Panc1 (cell line): ENCODE measurements at regions not wholly inside any gene's neighbourhood (a gene's known extent, or its start where the extent isn't known, plus 50 kb on each side); places are given as distances from the start of the nearest gene placed in this dataset.

Experiments used
- POLR2AphosphoS5 ChIP-seq: IDR thresholded peaks from 2 replicates; pipeline ENCODE4 v1.6.1; 2012; ENCODE audit warnings: mild to moderate bottlenecking, low read depth, low read length, moderate library complexity
- SIN3A ChIP-seq: IDR thresholded peaks from 2 replicates; pipeline ENCODE4 v1.6.1; 2012; ENCODE audit warnings: low read depth, mild to moderate bottlenecking, low read length, moderate library complexity, borderline replicate concordance; ENCODE audit not compliant: insufficient read depth
- TCF7L2 ChIP-seq: IDR thresholded peaks from 2 replicates; pipeline ENCODE4 v1.6.1; 2011; ENCODE audit warnings: mild to moderate bottlenecking, low read depth, low read length, inconsistent platforms
- TF ChIP-seq, protein P1 (sequence below), 2 experiments: IDR thresholded peaks; 2 replicates each; pipeline ENCODE4 v1.6.1; 2011 to 2012; ENCODE audit warnings: low read depth in 2 of 2, control low read depth in 1 of 2, low read length in 1 of 2, mild to moderate bottlenecking in 1 of 2, moderate library complexity in 1 of 2; ENCODE audit not compliant: insufficient read depth in 1 of 2
- TF ChIP-seq, protein P2 (sequence below): fragments of 450-650 bp; IDR thresholded peaks from 2 replicates; pipeline ENCODE4 v1.5.1; 2017; ENCODE audit warnings: mild to moderate bottlenecking

DNA sequence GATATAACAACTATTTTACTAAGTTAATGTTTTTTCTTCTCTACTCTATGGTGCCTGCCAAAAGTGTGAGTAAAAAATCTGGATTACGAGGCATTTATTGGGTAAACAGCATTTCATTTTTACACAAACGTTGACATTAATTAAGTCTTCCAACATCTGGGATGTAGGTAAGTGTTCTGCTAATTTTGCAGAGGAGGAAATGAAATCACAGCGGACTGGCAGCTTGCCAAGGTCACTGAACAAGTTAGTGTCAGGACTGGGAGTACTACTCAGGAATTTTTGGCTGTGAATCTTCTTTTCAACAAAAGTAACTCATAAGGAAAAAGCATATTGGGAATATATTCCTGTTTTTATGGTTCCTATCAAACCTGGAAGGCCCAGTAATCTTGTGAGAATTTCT is 612.1 kb upstream of the FZD8 start:
- TF ChIP-seq, protein P1, sequence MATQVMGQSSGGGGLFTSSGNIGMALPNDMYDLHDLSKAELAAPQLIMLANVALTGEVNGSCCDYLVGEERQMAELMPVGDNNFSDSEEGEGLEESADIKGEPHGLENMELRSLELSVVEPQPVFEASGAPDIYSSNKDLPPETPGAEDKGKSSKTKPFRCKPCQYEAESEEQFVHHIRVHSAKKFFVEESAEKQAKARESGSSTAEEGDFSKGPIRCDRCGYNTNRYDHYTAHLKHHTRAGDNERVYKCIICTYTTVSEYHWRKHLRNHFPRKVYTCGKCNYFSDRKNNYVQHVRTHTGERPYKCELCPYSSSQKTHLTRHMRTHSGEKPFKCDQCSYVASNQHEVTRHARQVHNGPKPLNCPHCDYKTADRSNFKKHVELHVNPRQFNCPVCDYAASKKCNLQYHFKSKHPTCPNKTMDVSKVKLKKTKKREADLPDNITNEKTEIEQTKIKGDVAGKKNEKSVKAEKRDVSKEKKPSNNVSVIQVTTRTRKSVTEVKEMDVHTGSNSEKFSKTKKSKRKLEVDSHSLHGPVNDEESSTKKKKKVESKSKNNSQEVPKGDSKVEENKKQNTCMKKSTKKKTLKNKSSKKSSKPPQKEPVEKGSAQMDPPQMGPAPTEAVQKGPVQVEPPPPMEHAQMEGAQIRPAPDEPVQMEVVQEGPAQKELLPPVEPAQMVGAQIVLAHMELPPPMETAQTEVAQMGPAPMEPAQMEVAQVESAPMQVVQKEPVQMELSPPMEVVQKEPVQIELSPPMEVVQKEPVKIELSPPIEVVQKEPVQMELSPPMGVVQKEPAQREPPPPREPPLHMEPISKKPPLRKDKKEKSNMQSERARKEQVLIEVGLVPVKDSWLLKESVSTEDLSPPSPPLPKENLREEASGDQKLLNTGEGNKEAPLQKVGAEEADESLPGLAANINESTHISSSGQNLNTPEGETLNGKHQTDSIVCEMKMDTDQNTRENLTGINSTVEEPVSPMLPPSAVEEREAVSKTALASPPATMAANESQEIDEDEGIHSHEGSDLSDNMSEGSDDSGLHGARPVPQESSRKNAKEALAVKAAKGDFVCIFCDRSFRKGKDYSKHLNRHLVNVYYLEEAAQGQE (IDR thresholded peaks at IDR 0.05; ENCODE audit: insufficient read depth in 1 of 2, low read depth in 2 of 2, low read length in 1 of 2), result no peak
- TF ChIP-seq, protein P2, sequence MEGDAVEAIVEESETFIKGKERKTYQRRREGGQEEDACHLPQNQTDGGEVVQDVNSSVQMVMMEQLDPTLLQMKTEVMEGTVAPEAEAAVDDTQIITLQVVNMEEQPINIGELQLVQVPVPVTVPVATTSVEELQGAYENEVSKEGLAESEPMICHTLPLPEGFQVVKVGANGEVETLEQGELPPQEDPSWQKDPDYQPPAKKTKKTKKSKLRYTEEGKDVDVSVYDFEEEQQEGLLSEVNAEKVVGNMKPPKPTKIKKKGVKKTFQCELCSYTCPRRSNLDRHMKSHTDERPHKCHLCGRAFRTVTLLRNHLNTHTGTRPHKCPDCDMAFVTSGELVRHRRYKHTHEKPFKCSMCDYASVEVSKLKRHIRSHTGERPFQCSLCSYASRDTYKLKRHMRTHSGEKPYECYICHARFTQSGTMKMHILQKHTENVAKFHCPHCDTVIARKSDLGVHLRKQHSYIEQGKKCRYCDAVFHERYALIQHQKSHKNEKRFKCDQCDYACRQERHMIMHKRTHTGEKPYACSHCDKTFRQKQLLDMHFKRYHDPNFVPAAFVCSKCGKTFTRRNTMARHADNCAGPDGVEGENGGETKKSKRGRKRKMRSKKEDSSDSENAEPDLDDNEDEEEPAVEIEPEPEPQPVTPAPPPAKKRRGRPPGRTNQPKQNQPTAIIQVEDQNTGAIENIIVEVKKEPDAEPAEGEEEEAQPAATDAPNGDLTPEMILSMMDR, result no peak
- TF ChIP-seq POLR2AphosphoS5 (no peak), SIN3A (no peak), TCF7L2 (no peak)
